HG02885 (cell line): ENCODE measurements at regions not wholly inside any gene's neighbourhood (a gene's known extent, or its start where the extent isn't known, plus 50 kb on each side); places are given as distances from the start of the nearest gene placed in this dataset.
"Not testable (repeated sequence)": the region's sequence is repeated elsewhere in the genome, so short reads cannot be mapped to it uniquely, and the experiment has no call there.

ENCODE experiments used
- ATAC-seq: cut with Tn5 transposase; IDR thresholded peaks from one replicate; pipeline ENCODE4 v1.9.1; 2021; ENCODE audit warnings: mild to moderate bottlenecking; ENCODE audit not compliant: unreplicated experiment, poor library complexity

DNA sequence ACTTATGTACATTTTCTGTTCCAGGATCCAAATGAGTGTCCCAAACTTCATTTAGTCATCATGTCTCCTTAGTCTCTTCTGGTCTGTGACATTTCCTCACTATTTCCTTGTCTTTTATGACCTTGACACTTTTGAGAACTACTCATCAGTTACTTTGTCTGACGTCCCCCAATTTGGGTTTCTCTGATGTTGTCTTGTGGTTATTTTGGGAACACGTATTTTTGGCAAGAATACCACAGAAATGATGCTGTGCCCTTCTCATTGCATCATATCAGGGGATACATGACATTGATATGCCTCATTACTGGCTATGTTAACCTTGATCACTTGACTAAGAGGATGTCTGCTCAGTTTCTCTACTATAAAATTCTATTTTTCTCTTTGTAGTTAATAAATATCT is 308.8 kb downstream of the ZNF674 start:
- ATAC-seq: no peak

DNA sequence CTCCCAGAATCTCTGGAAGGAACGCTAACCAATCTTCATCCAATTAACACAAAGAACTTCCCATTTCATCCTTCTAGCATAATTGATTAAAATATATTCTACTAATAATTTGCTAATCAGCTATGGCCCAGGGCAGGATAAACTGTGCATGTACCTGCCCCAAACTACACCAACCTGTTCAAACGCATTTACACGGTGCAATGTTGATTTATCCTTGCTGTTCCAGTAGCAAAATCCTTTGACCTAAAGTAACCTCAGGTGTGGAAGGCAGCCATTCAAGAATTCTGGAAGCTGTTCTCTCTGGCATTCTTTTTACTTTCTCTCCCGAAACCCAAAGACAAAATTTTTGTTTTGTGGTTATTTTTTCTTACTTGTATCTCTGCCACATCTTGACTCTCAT is 309.4 kb downstream of the ZNF674 start:
- ATAC-seq: no peak

GRCh38 chrX:46234775-46235174 is 310.4 kb downstream of the ZNF674 start:
- ATAC-seq: no peak

DNA sequence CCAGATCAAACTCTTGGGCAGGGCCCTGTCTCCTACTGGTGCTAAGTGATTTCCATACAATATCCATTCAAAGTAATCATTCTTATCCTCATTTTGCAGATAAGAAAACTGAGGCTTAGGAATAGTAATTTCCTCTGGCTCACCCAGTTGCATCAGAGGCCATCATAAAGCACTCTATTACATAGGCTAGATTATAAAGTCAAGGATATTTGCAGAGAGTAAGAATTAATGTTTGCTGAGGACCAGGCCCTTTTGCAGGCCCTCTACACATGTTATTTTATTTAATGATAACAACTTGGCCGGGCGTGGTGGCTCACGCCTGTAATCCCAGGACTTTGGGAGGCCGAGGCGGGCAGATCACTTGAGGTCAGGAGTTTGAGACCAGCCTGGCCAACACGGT is 316.8 kb downstream of the ZNF674 start:
- no peak for ATAC-seq

DNA sequence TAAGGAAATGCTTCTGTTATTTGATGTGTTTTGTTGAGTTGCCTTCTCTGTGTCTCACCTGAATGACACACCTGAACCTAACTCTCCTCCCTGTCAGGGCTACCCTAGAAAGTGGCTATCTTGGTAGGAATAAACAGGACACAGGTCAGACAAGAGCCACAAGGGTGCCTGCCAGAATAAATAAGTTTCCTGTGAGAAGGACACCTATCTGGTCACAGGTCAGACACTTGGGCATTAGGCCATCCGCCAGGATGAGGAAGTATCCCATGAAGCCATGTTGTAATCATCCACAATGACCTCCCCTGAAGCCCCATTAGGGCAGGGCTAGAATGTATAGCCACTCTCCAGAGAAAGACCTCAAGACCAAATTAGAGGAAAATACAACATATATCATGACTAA is 318.8 kb downstream of the ZNF674 start:
- no peak for ATAC-seq

DNA sequence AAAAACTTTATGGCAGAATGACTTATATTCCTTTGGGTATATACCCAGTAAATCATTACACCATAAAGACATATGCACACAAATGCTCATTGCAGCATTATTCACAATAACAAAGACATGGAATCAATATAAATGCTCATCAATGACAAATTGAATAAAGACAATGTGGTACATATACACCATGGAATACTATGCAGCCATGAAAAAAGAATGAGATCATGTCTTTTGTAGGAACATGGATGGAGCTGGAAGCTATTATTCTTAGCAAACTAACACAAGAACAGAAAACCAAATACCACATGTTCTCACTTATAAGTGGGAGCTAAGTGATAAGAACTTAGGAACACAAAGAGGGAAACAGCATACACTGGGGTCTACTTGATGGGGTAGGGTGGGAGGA is 321.7 kb downstream of the ZNF674 start:
- ATAC-seq: not testable (repeated sequence)

DNA sequence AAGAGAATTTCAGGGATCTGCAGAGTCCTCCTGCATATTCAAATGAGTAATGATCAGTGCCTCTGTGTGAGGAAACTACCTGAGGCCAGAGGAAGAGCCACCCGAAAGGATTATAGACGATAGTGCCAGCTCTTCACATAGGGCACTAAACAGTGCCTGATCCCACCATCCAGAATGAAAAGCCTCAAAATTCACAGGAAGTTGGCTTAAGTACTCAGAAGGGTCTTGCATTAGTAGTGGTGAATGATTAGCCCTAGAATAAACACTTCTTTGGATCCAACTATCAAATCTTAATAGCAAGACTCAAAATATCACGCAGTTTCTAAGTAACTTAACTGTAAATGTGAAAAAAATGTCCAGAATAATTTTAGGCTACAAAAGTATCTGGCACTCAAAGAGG is 324.4 kb downstream of the ZNF674 start:
- no peak for ATAC-seq

- no peak for ATAC-seq
Observed at GRCh38 chrX:46218373-46218772, 326.8 kb downstream of the ZNF674 start.

- no peak for ATAC-seq
Observed at GRCh38 chrX:46216406-46216805, 328.8 kb downstream of the ZNF674 start.

GRCh38 chrX:46211079-46211478 is 334.1 kb downstream of the ZNF674 start:
- ATAC-seq: no peak

DNA sequence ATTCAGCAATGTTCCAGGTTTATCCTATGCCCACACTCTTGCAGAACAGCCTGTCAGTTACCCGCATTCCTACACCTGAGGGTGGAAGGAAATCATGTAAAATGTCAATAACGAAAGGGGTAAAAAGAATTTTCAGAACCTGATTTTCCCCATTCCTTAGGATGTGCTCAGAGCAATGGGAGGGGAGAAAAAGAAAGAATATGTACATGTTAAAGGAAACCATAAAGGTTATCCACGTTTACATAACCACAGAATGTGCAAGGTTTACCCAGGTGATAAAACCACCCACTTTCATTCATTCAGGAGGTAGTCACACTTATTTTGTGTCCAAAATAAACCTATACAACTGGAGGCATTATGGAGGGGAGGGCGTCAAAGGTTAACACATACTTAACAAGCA is 335.5 kb downstream of the ZNF674 start:
- no peak for ATAC-seq

DNA sequence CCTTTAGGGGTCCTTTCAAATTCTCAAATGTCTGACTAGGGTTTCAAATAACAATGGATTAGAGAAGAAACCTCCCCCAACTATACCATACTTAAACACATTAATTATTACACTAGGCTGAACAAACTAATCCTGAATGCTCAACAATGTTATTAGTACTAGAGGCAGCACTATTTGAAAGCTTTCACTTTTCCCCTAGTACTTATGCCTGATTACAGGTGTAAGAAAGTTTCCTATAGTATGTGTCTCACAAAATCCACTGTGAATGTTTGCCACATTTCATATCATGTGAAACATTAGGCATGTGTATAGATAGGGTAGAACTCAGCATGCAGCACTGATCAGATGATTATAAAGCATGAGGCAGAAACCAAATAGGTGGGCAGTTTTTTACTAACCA is 336.2 kb downstream of the ZNF674 start:
- ATAC-seq: no peak

DNA sequence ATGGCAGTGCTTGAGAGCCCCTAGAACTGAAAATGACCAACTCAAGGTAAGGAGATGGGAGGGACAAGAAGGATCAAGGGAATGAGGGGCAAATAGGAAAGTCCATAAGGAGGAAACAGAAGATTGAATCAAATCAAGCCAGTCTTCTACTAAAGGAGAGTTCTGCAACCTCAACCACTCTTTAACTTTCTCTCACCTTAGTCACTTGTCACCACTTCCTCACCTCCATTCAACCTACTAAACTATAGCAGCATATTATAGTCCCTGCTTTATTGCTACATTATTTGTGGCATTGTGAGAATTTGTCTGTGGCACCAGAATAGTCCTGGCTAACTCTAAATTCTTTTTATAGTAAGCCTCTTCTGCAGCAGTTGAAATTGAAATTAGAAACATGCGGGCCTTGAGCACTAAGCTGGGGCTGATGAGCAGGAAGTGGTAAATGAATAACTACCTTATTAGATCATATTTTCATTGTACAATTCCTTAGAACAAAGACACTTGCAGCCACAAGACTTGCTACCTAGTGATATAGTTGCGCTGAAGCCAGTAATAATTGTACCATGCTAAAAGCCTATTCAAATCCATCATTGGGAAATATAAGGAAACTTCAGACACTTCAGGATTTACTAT is 336.9 kb downstream of the ZNF674 start:
- ATAC-seq: peak; percentile 45

DNA sequence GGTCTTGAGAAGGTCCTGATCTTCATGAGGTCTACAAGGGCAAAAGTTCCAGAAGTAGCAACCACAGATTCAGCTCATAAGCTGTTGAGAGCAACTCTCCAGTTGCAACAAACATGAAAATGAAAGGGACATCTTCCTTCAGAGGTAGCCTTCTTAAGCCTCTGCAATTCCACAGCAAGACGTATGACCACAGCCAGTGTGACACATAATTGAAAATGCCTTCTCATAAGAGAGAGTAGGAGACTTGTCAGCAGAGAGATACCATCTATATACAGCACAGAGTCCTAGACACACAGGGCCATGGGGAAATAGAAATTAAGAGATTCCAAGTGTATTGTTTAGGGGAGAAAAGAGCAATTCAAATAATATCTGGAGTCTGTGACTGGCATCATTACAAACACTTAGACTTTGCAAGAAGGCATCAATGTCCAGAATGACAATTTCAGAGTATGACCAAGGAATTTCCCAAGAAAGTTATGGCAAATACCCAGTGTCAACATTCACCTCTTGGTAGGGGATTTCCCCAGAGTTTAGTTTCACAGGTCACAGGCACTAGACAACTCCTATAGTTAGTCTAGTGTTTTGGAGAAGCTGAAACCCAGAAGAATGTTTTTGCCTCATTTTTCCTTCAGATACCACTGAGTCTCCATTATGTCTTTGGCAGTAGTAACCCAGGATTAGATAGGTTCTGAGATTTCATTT is 340.3 kb downstream of the ZNF674 start:
- peak; percentile 38 for ATAC-seq

DNA sequence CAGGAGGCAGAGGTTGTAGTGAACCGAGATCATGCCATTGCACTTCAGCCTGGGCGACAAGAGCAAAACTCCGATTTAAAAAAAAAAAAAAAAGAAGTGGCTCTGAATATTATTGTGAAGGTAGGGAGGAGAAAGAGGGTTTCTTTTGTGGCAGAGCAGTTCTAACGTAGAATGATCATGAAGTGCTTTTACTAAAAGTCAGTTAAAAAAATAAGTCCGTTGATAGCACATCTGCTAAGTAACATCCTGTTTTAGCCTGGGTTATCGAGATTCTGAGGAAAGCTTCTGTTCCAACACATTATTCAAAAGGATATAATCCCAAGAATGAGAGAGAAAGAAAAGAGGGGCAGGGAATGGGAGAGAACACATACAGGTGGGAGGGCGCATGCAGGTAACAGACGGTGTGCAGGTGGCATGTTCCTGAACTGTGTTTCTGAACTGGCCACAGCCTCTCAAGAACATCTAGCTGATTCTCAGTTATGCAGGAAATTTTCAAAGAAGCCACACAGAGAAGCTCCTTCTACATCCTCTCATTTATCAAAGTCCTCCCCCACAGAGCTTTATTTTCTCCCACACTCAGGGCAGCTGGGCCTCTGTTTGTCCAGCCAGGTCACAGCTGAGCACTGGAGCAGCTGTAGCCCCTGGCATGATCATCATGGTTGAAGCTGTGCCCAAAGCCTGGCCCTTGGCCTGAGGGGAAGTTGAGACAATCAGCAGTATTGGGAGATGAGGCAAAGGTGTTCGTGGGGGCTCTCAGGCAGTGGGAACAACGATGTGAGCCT is 342.3 kb downstream of the ZNF674 start:
- ATAC-seq: no peak

DNA sequence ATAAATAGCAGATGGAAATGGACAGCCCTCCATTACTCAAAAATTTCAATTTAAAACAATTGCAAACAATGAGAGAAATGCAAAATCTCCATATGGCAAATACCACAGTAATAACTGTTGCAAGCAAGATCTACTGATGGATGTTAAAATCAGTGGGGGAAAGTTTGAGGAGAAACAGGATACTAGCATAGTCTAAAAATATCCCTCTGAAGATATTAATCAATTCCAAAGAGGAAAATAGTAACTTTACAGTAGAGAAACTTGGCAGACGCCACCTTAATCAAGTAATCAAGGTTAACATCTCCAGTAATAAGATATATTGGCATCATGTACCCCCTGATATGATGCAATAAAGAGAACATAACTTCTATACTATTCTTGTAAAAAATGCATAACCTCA is 344.8 kb downstream of the ZNF674 start:
- ATAC-seq: no peak

GRCh38 chrX:46198858-46199257 is 346.4 kb downstream of the ZNF674 start:
- no peak for ATAC-seq

DNA sequence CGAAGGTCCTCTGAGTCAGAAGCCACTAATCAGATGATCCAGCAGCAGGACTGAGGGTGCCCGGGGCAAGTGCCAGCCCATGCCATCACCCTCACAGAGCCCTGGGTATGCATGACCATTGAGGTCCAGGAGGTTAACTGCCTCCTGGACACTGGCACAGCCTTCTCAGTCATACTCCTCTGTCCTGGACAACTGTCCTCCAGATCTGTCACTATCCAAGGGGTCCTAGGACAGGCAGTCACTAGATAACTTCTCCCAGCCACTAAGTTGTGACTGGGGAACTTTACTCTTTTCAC is 358.5 kb downstream of the ZNF674 start:
- ATAC-seq: not testable (repeated sequence)

GRCh38 chrX:46185923-46186810 is 359.1 kb downstream of the ZNF674 start:
- no peak for ATAC-seq

- ATAC-seq: no peak
Observed at GRCh38 chrX:46184749-46185148, 360.5 kb downstream of the ZNF674 start.

DNA sequence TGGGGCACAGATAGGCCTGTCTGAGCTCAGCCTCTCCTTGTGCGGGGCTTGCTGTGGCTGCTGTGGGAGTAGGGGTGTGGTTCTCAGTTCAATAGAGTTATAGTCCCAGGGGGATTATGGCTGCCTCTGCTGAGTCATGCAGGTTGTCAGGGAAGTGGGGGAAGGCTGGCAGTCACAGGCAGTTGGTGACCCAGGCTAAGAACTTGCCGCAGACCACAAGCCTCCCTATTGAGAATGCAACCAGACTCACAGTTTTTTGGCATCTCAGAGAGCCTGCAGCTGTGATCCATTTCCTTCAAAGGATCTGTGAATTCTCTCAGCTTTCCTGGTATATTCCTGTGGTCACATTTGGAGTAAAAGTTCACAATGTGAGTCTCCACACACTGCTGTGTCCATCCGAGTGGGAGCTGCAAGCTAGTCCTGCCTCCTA is 364.9 kb downstream of the ZNF674 start:
- ATAC-seq: peak; percentile 93
